HG03135 (cell line): ENCODE measurements at regions not wholly inside any gene's neighbourhood (a gene's known extent, or its start where the extent isn't known, plus 50 kb on each side); places are given as distances from the start of the nearest gene placed in this dataset.

Source experiments
- ATAC-seq: cut with Tn5 transposase; IDR thresholded peaks from one replicate; pipeline ENCODE4 v1.9.1; 2021; ENCODE audit warnings: mild to moderate bottlenecking, moderate library complexity; ENCODE audit not compliant: unreplicated experiment

- ATAC-seq, result no peak
Measured at GRCh38 chr18:31246460-31246859, 71.5 kb upstream of the DSG1 start.

- no peak for ATAC-seq
Measured at GRCh38 chr18:31247574-31248199, 70.3 kb upstream of the DSG1 start.

GRCh38 chr18:31248783-31249521, 69.0 kb upstream of the DSG1 start:
- ATAC-seq, result no peak

GRCh38 chr18:31250902-31251301, 67.1 kb upstream of the DSG1 start:
- ATAC-seq, result no peak

- ATAC-seq, result no peak
Measured at GRCh38 chr18:31252522-31252921, 65.4 kb upstream of the DSG1 start.

GRCh38 chr18:31255953-31256352, 62.0 kb upstream of the DSG1 start:
- ATAC-seq, result no peak

- no peak for ATAC-seq
Measured at GRCh38 chr18:31258789-31259188, 59.2 kb upstream of the DSG1 start.

GRCh38 chr18:31261792-31262582, 56.0 kb upstream of the DSG1 start:
- ATAC-seq, result no peak

GRCh38 chr18:31267823-31268481, 50.0 kb upstream of the DSG1 start:
- peak; percentile 64 for ATAC-seq
